Peyer's patch (tissue), 4 donors: ENCODE measurements at regions not wholly inside any gene's neighbourhood (a gene's known extent, or its start where the extent isn't known, plus 50 kb on each side); places are given as distances from the start of the nearest gene placed in this dataset.

Experiments used
- CTCF ChIP-seq, 6 experiments: fragments of 450-650 bp in 4 of 6; fragments of 200-600 bp in 2 of 6; sonication (generic) in 1 of 6; IDR thresholded peaks; one replicate each; pipeline ENCODE4 v1.5.1; 2017 to 2019; ENCODE audit warnings: antibody characterized with exemption in 6 of 6, mild to moderate bottlenecking in 3 of 6, moderate library complexity in 1 of 6
- POLR2A ChIP-seq, 2 donors: fragments of 450-650 bp; IDR thresholded peaks; one replicate each; pipeline ENCODE4 v1.5.1; 2017; ENCODE audit warnings: antibody characterized with exemption in 2 of 2, mild to moderate bottlenecking in 2 of 2, moderate library complexity in 2 of 2

GRCh38 chr6:882084-882598 is 189.2 kb upstream of the EXOC2 start:
- TF ChIP-seq CTCF (IDR thresholded peaks at IDR 0.05) (no peak), POLR2A (IDR thresholded peaks at IDR 0.05) (no peak)
